K562 (cell line): ENCODE measurements at regions not wholly inside any gene's neighbourhood (a gene's known extent, or its start where the extent isn't known, plus 50 kb on each side); places are given as distances from the start of the nearest gene placed in this dataset.
A peak's percentile ranks its signal among the peaks of the same experiment; 100 is the strongest.

Experiments
- BRF2 ChIP-seq: IDR thresholded peaks from 3 replicates; pipeline ENCODE4 v1.6.1; 2011; ENCODE audit warnings: borderline replicate concordance, mild to moderate bottlenecking; ENCODE audit not compliant: insufficient read length, insufficient read depth
- CBFA2T2 ChIP-seq: fragments of 450-650 bp; conservative IDR thresholded peaks from 2 replicates; pipeline ENCODE4 v1.6.1; 2017; ENCODE audit warnings: mild to moderate bottlenecking
- ESRRB ChIP-seq: fragments of 250-450 bp; sonication (Bioruptor Pico); IDR thresholded peaks from 2 replicates; pipeline ENCODE4 v1.5.0; 2020; ENCODE audit warnings: mild to moderate bottlenecking, moderate library complexity, borderline replicate concordance
- KDM4B ChIP-seq, 2 experiments: fragments of 450-650 bp in 1 of 2; sonication (generic) in 1 of 2; IDR thresholded peaks; 2 replicates each; pipeline ENCODE4 v1.6.1; 2016 to 2017; ENCODE audit warnings: borderline replicate concordance in 2 of 2, antibody characterized with exemption in 1 of 2, low read depth in 1 of 2, mild to moderate bottlenecking in 1 of 2
- MTF1 ChIP-seq: fragments of 250-450 bp; sonication (Bioruptor Pico); IDR thresholded peaks from 2 replicates; pipeline ENCODE4 v1.9.0; 2021; ENCODE audit warnings: moderate library complexity, mild to moderate bottlenecking, inconsistent platforms, borderline replicate concordance
- NFIC ChIP-seq: fragments of 450-650 bp; IDR thresholded peaks from 2 replicates; pipeline ENCODE4 v1.6.1; 2017; ENCODE audit warnings: mild to moderate bottlenecking, inconsistent platforms
- PRMT5 ChIP-seq: sonication (generic); formaldehyde crosslinking; IDR thresholded peaks from 2 replicates; pipeline ENCODE4 v1.5.0; 2020; ENCODE audit warnings: missing genetic modification reagents
- RBM25 ChIP-seq: fragments of 200-400 bp; formaldehyde crosslinking; IDR thresholded peaks from 2 replicates; pipeline ENCODE4 v1.6.1; 2018; ENCODE audit warnings: low read length, low read depth, moderate library complexity; ENCODE audit not compliant: severe bottlenecking
- ZNF311 ChIP-seq: fragments of 250-450 bp; sonication (Bioruptor Pico); IDR thresholded peaks from 2 replicates; pipeline ENCODE4 v1.4.0; 2020; ENCODE audit warnings: mild to moderate bottlenecking, moderate library complexity
- TF ChIP-seq, protein P1 (sequence below): sonication (generic); formaldehyde crosslinking; IDR thresholded peaks from 2 replicates; pipeline ENCODE4 v1.8.0; 2022; ENCODE audit warnings: missing genetic modification reagents, mild to moderate bottlenecking, borderline replicate concordance
- TF ChIP-seq, protein P2 (sequence below): fragments of 450-650 bp; IDR thresholded peaks from 2 replicates; pipeline ENCODE4 v1.6.1; 2016; ENCODE audit warnings: borderline replicate concordance
- TF ChIP-seq, protein P3 (sequence below): sonication (generic); formaldehyde crosslinking; IDR thresholded peaks from 2 replicates; pipeline ENCODE4 v1.8.0; 2022; ENCODE audit warnings: mild to moderate bottlenecking, missing genetic modification reagents, borderline replicate concordance
- TF ChIP-seq, protein P4 (sequence below): fragments of 250-450 bp; sonication (Bioruptor Pico); IDR thresholded peaks from 2 replicates; pipeline ENCODE4 v1.4.0; 2020
- TF ChIP-seq, protein P5 (sequence below): fragments of 150-350 bp; conservative IDR thresholded peaks from 2 replicates; pipeline ENCODE4 v1.6.1; 2014; ENCODE audit warnings: low read length

DNA sequence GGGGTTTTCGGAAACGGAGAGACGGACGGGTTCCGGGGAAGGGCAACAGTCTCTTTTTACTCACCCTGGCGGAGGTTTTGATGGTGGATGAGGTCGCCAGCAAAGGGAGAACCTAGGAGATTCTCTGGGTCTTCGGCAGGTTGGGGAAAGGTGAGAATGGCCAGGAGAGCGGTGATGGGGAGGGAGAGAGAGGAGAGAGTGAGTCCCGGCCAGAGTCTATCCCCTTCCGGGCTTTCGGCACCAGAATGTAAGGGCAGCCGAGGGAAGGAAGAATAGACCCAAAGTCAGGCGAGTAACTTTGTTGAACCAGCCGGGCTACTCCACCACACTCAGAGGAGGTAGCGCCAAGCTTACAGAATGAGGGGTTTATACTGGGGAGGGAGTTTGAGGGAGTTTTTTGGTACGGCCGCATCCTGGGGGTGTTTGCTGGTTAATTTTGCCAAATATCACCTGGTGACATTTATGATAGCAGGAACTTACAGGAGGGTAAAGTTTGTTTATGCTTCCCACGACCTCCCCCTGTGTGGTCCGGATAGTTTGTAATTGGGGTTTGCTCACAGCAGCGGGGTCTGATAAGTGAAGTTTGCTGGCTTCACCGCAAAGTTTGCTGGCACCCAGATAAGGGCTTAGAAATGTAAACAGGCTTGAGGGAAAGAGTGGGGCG, 141.1 kb upstream of the ETV3 start (continued):
- TF ChIP-seq BRF2 (no peak), NFIC (peak; percentile 93), RBM25 (no peak), ZNF311 (CRISPR knock-in tag) (peak; percentile 71), CBFA2T2 (peak; percentile 98), PRMT5 (CRISPR knock-in tag) (no peak), MTF1 (CRISPR knock-in tag) (no peak), ESRRB (CRISPR knock-in tag) (no peak), KDM4B (IDR thresholded peaks at IDR 0.05; ENCODE audit: borderline replicate concordance in 2 of 2, low read depth in 1 of 2) (no peak)
- TF ChIP-seq, protein P1, sequence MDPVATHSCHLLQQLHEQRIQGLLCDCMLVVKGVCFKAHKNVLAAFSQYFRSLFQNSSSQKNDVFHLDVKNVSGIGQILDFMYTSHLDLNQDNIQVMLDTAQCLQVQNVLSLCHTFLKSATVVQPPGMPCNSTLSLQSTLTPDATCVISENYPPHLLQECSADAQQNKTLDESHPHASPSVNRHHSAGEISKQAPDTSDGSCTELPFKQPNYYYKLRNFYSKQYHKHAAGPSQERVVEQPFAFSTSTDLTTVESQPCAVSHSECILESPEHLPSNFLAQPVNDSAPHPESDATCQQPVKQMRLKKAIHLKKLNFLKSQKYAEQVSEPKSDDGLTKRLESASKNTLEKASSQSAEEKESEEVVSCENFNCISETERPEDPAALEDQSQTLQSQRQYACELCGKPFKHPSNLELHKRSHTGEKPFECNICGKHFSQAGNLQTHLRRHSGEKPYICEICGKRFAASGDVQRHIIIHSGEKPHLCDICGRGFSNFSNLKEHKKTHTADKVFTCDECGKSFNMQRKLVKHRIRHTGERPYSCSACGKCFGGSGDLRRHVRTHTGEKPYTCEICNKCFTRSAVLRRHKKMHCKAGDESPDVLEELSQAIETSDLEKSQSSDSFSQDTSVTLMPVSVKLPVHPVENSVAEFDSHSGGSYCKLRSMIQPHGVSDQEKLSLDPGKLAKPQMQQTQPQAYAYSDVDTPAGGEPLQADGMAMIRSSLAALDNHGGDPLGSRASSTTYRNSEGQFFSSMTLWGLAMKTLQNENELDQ (CRISPR knock-in tag): no peak
- TF ChIP-seq, protein P2, sequence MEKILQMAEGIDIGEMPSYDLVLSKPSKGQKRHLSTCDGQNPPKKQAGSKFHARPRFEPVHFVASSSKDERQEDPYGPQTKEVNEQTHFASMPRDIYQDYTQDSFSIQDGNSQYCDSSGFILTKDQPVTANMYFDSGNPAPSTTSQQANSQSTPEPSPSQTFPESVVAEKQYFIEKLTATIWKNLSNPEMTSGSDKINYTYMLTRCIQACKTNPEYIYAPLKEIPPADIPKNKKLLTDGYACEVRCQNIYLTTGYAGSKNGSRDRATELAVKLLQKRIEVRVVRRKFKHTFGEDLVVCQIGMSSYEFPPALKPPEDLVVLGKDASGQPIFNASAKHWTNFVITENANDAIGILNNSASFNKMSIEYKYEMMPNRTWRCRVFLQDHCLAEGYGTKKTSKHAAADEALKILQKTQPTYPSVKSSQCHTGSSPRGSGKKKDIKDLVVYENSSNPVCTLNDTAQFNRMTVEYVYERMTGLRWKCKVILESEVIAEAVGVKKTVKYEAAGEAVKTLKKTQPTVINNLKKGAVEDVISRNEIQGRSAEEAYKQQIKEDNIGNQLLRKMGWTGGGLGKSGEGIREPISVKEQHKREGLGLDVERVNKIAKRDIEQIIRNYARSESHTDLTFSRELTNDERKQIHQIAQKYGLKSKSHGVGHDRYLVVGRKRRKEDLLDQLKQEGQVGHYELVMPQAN: no peak; the same call in 1 of the 2 replicates
- TF ChIP-seq, protein P3, sequence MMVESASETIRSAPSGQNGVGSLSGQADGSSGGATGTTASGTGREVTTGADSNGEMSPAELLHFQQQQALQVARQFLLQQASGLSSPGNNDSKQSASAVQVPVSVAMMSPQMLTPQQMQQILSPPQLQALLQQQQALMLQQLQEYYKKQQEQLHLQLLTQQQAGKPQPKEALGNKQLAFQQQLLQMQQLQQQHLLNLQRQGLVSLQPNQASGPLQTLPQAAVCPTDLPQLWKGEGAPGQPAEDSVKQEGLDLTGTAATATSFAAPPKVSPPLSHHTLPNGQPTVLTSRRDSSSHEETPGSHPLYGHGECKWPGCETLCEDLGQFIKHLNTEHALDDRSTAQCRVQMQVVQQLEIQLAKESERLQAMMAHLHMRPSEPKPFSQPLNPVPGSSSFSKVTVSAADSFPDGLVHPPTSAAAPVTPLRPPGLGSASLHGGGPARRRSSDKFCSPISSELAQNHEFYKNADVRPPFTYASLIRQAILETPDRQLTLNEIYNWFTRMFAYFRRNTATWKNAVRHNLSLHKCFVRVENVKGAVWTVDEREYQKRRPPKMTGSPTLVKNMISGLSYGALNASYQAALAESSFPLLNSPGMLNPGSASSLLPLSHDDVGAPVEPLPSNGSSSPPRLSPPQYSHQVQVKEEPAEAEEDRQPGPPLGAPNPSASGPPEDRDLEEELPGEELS (CRISPR knock-in tag): 0 out of 2 replicates have a peak, but pooled peaks have one; percentile 26
- TF ChIP-seq, protein P4, sequence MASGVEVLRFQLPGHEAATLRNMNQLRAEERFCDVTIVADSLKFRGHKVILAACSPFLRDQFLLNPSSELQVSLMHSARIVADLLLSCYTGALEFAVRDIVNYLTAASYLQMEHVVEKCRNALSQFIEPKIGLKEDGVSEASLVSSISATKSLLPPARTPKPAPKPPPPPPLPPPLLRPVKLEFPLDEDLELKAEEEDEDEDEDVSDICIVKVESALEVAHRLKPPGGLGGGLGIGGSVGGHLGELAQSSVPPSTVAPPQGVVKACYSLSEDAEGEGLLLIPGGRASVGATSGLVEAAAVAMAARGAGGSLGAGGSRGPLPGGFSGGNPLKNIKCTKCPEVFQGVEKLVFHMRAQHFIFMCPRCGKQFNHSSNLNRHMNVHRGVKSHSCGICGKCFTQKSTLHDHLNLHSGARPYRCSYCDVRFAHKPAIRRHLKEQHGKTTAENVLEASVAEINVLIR (CRISPR knock-in tag): peak; percentile 31; the same call in 1 of the 2 replicates
- TF ChIP-seq, protein P5, sequence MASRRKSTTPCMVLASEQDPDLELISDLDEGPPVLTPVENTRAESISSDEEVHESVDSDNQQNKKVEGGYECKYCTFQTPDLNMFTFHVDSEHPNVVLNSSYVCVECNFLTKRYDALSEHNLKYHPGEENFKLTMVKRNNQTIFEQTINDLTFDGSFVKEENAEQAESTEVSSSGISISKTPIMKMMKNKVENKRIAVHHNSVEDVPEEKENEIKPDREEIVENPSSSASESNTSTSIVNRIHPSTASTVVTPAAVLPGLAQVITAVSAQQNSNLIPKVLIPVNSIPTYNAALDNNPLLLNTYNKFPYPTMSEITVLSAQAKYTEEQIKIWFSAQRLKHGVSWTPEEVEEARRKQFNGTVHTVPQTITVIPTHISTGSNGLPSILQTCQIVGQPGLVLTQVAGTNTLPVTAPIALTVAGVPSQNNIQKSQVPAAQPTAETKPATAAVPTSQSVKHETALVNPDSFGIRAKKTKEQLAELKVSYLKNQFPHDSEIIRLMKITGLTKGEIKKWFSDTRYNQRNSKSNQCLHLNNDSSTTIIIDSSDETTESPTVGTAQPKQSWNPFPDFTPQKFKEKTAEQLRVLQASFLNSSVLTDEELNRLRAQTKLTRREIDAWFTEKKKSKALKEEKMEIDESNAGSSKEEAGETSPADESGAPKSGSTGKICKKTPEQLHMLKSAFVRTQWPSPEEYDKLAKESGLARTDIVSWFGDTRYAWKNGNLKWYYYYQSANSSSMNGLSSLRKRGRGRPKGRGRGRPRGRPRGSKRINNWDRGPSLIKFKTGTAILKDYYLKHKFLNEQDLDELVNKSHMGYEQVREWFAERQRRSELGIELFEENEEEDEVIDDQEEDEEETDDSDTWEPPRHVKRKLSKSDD: no peak
